ENCODE measurements at regions not wholly inside any gene's neighbourhood (a gene's known extent, or its start where the extent isn't known, plus 50 kb on each side); places are given as distances from the start of the nearest gene placed in this dataset.

GRCh38 chr5:166594567-166594966 is 1696.9 kb upstream of the WWC1 start (continued):
- TF ChIP-seq ZNF425 (CRISPR knock-in tag; conservative IDR thresholded peaks at IDR 0.05) (no peak), E2F5 (CRISPR knock-in tag; IDR thresholded peaks at IDR 0.05) (no peak), TP53 (CRISPR knock-in tag; IDR thresholded peaks at IDR 0.05) (no peak), ZNF671 (CRISPR knock-in tag; IDR thresholded peaks at IDR 0.05) (no peak)

GRCh38 chr5:166595274-166595951 is 1696.0 kb upstream of the WWC1 start:
- TF ChIP-seq MYBL2 (CRISPR knock-in tag; IDR thresholded peaks at IDR 0.05): no peak
- TF ChIP-seq SMAD4 (CRISPR knock-in tag; IDR thresholded peaks at IDR 0.05): no peak
- TF ChIP-seq FOXJ3 (CRISPR knock-in tag; IDR thresholded peaks at IDR 0.05; ENCODE audit: borderline replicate concordance): no peak
- no peak for TF ChIP-seq HMGXB4 (CRISPR knock-in tag; IDR thresholded peaks at IDR 0.05)
- no peak for TF ChIP-seq ATF1 (CRISPR knock-in tag; IDR thresholded peaks at IDR 0.05)
- TF ChIP-seq SMAD3 (CRISPR knock-in tag; IDR thresholded peaks at IDR 0.05; ENCODE audit: borderline replicate concordance): no peak
- no peak for TF ChIP-seq CREM (CRISPR knock-in tag; IDR thresholded peaks at IDR 0.05)
- no peak for TF ChIP-seq TP53 (CRISPR knock-in tag; IDR thresholded peaks at IDR 0.05)
- TF ChIP-seq ZBTB43 (CRISPR knock-in tag; IDR thresholded peaks at IDR 0.05): no peak
- no peak for TF ChIP-seq NFE2L1 (CRISPR knock-in tag; IDR thresholded peaks at IDR 0.05)
- no peak for TF ChIP-seq NFATC4 (CRISPR knock-in tag; IDR thresholded peaks at IDR 0.05)
- TF ChIP-seq GTF2I (CRISPR knock-in tag; conservative IDR thresholded peaks at IDR 0.05): no peak
- TF ChIP-seq ESRRA (CRISPR knock-in tag; IDR thresholded peaks at IDR 0.05; ENCODE audit: borderline replicate concordance): no peak
- no peak for TF ChIP-seq SP1 (CRISPR knock-in tag; conservative IDR thresholded peaks at IDR 0.05)
- TF ChIP-seq ATF6 (CRISPR knock-in tag; IDR thresholded peaks at IDR 0.05): no peak
- TF ChIP-seq GRHL2 (CRISPR knock-in tag; IDR thresholded peaks at IDR 0.05; ENCODE audit: insufficient replicate concordance, severe bottlenecking): no peak
- no peak for TF ChIP-seq ZNF423 (CRISPR knock-in tag; IDR thresholded peaks at IDR 0.05)
- no peak for TF ChIP-seq ZNF671 (CRISPR knock-in tag; IDR thresholded peaks at IDR 0.05)
- no peak for TF ChIP-seq ELF4 (CRISPR knock-in tag; IDR thresholded peaks at IDR 0.05; ENCODE audit: low read depth)
- CTCF ChIA-PET: interaction anchor here (1.0 kb wide), 1 partner anchor 455 kb away, joined by 4 read pairs; no protein-coding TSS in a partner anchor
- no peak for DNase-seq (ENCODE audit: low spot score)

More at GRCh38 chr5:166595274-166595951, 1696.0 kb upstream of the WWC1 start:
- H3K27me3 Mint-ChIP-seq (ENCODE audit: low read depth): no peaks in the 10 kb centered on the region
- peaks cover 17% of the 10 kb centered on the region for H3K4me1 Mint-ChIP-seq
- no peaks in the 10 kb centered on the region for H3K9me3 Mint-ChIP-seq
- H3K36me3 Mint-ChIP-seq: no peaks in the 10 kb centered on the region
- POLR2A ChIA-PET: no interaction called here
- no peak overlapping the region for H3K27ac Mint-ChIP-seq
- ATAC-seq: peak; percentile 32; the same call in 1 of the 2 replicates
- H3K4me3 Mint-ChIP-seq: no peak overlapping the region
